ENCODE measurements at regions not wholly inside any gene's neighbourhood (a gene's known extent, or its start where the extent isn't known, plus 50 kb on each side); places are given as distances from the start of the nearest gene placed in this dataset.

DNA sequence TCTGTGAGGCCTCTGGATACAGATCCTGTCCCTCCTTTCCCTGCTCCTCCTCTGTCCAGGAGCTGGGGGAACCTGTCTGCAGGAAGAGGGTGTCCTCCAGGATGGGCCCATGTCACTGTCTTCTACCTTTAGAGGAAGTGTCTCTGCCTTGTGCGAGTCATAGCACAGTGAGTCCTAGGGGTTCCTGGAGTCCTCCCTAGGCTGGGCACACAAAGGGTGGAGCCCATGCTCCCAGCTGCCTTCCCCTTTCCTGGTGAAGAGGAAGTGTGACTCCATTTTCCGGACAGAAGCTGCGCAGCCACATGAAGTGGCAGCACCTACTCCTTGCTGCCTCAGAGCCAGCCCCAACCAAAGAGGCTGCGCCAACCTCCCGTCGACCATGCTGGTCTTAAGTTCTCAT, 112.2 kb downstream of the CTTN start:
- TF ChIP-seq, protein P1, sequence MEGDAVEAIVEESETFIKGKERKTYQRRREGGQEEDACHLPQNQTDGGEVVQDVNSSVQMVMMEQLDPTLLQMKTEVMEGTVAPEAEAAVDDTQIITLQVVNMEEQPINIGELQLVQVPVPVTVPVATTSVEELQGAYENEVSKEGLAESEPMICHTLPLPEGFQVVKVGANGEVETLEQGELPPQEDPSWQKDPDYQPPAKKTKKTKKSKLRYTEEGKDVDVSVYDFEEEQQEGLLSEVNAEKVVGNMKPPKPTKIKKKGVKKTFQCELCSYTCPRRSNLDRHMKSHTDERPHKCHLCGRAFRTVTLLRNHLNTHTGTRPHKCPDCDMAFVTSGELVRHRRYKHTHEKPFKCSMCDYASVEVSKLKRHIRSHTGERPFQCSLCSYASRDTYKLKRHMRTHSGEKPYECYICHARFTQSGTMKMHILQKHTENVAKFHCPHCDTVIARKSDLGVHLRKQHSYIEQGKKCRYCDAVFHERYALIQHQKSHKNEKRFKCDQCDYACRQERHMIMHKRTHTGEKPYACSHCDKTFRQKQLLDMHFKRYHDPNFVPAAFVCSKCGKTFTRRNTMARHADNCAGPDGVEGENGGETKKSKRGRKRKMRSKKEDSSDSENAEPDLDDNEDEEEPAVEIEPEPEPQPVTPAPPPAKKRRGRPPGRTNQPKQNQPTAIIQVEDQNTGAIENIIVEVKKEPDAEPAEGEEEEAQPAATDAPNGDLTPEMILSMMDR (conservative IDR thresholded peaks at IDR 0.05; ENCODE audit: low read depth, low read length), result no peak
- no peak for TF ChIP-seq EZH2 (IDR thresholded peaks at IDR 0.05; ENCODE audit: borderline replicate concordance, low read depth, low read length, poor library complexity, severe bottlenecking)

All from A673 (cell line).